GM12878 (cell line): ENCODE measurements at regions not wholly inside any gene's neighbourhood (a gene's known extent, or its start where the extent isn't known, plus 50 kb on each side); places are given as distances from the start of the nearest gene placed in this dataset.

Source experiments
- ATAC-seq: fragments of 200-7000 bp; cut with Tn5 transposase; 3 replicates; pipeline ENCODE4 v1.9.1; 2020; ENCODE audit warnings: mild to moderate bottlenecking, moderate library complexity
- BruUV-seq: library from RNA; stranded (reverse); fragments of 400-500 nt; replicated peaks from 2 replicates; lab custom pipeline; 2021; lab: Mats Ljungman, UMichigan
- CTCF ChIA-PET: fragments of 300-600 bp; sonication (Branson Sonifier 250); formaldehyde crosslinking; extraction: SDS; loops from one replicate; lab custom pipeline; 2021; ENCODE audit warnings: inconsistent platforms; lab: Yijun Ruan, JAX
- POLR2A ChIA-PET: fragments of 350-600 bp; formaldehyde crosslinking; extraction: SDS; loops from one replicate; lab custom pipeline; 2021; ENCODE audit warnings: inconsistent platforms; lab: Charles Lee
- RAD21 ChIA-PET: fragments of 300-600 bp; sonication (Branson Sonifier 250); formaldehyde crosslinking; loops from one replicate; lab custom pipeline; 2023; ENCODE audit warnings: antibody characterized with exemption; ENCODE audit not compliant: unreplicated experiment; lab: Charles Lee
- SMC1A ChIA-PET: fragments of 300-600 bp; sonication (Branson Sonifier 250); formaldehyde crosslinking; loops from one replicate; lab custom pipeline; 2023; ENCODE audit not compliant: unreplicated experiment, uncharacterized antibody; lab: Charles Lee
- DNase-seq: peaks from one replicate; pipeline ENCODE4 v3.0.0-alpha.2; 2011; ENCODE audit warnings: low read depth, low spot score
- FAIRE-seq: peaks from 3 replicates; lab custom pipeline; 2011; peaks lifted over from hg19 to GRCh38; lab: Jason Lieb, UNC
- H2AFZ ChIP-seq: 2 replicates; pipeline ENCODE4 v1.6.0; 2011; ENCODE audit warnings: low read depth, low read length, control low read depth; ENCODE audit not compliant: control insufficient read depth
- H3K27ac ChIP-seq: 2 replicates; pipeline ENCODE4 v1.5.1; 2011; ENCODE audit warnings: control low read depth; ENCODE audit not compliant: control insufficient read depth, insufficient read depth
- H3K27me3 ChIP-seq, 2 experiments: replicated peaks in 1 of 2; 2 replicates each; pipeline versions ENCODE4 v1.6.0 to v1.6.1; 2011; ENCODE audit warnings: low read length in 1 of 2; ENCODE audit not compliant: control insufficient read depth in 2 of 2, insufficient read depth in 2 of 2
- H3K36me3 ChIP-seq, 2 experiments: 2 replicates each; pipeline ENCODE4 v1.5.1; 2011; ENCODE audit warnings: low read length in 1 of 2; ENCODE audit not compliant: control insufficient read depth in 2 of 2, insufficient read depth in 2 of 2
- H3K4me1 ChIP-seq: 2 replicates; pipeline ENCODE4 v1.6.1; 2011; ENCODE audit warnings: mild to moderate bottlenecking, low read length, moderate library complexity, mixed read lengths; ENCODE audit not compliant: control insufficient read depth, insufficient read depth
- H3K4me2 ChIP-seq: 2 replicates; pipeline ENCODE4 v1.6.0; 2011; ENCODE audit warnings: control low read depth; ENCODE audit not compliant: control insufficient read depth, insufficient read depth
- H3K4me3 ChIP-seq: fragments of 200-600 bp; sonication (generic); 2 replicates; pipeline ENCODE4 v1.5.1; 2016
- H3K79me2 ChIP-seq: 2 replicates; pipeline ENCODE4 v1.6.0; 2011; ENCODE audit warnings: low read length; ENCODE audit not compliant: control insufficient read depth, insufficient read depth
- H3K9ac ChIP-seq: 2 replicates; pipeline ENCODE4 v1.8.0; 2011; ENCODE audit warnings: low read length, control low read depth, mixed read lengths; ENCODE audit not compliant: control insufficient read depth, insufficient read depth
- H3K9me3 ChIP-seq: replicated peaks from 3 replicates; pipeline ENCODE4 v1.5.1; 2011; ENCODE audit warnings: mild to moderate bottlenecking, low read length; ENCODE audit not compliant: control insufficient read depth, insufficient read depth
- H4K20me1 ChIP-seq: 2 replicates; pipeline ENCODE4 v1.6.0; 2011; ENCODE audit not compliant: control insufficient read depth, insufficient read depth
- BACH1 ChIP-seq: fragments of 450-650 bp; IDR thresholded peaks from 2 replicates; pipeline ENCODE4 v1.6.1; 2017; ENCODE audit warnings: mild to moderate bottlenecking, borderline replicate concordance
- CBX5 ChIP-seq: sonication (generic); IDR thresholded peaks from 2 replicates; pipeline ENCODE4 v1.6.1; 2016; ENCODE audit warnings: low read depth, moderate library complexity, mild to moderate bottlenecking, inconsistent platforms
- CHD1 ChIP-seq: IDR thresholded peaks from 2 replicates; pipeline ENCODE4 v1.6.1; 2012; ENCODE audit warnings: low read depth, low read length, improper control_type of control experiment
- GABPA ChIP-seq: IDR thresholded peaks from 2 replicates; pipeline ENCODE4 v1.6.1; 2014; ENCODE audit warnings: antibody characterized with exemption, low read depth, mild to moderate bottlenecking, inconsistent platforms
- NR2F1 ChIP-seq: fragments of 450-650 bp; conservative IDR thresholded peaks from 2 replicates; pipeline ENCODE4 v1.6.1; 2017; ENCODE audit warnings: mild to moderate bottlenecking
- ZBTB11 ChIP-seq: fragments of 450-650 bp; formaldehyde crosslinking; IDR thresholded peaks from 2 replicates; pipeline ENCODE4 v1.5.0; 2022; ENCODE audit warnings: mild to moderate bottlenecking, missing genetic modification characterization
- WGBS: methylation state at CpG from one replicate; pipeline ENCODE4 v1.1.6; 2016; ENCODE audit warnings: low lambda C conversion rate; ENCODE audit not compliant: insufficient replicate concordance, insufficient coverage; ENCODE audit errors: missing lambda C conversion rate; 5-methylcytosine and 5-hydroxymethylcytosine counted together
- in situ Hi-C: fragments of 300-500 bp; cut with MboI; formaldehyde crosslinking; loops from 9 replicates; pipeline ENCODE4 v1.14.3; 2018; ENCODE audit warnings: mixed read lengths
- intact Hi-C: fragments of 100-400 bp; cut with micrococcal nuclease; formaldehyde crosslinking; loops from one replicate; pipeline ENCODE4 v1.14.2; 2022; ENCODE audit not compliant: unreplicated experiment
- TF ChIP-seq, protein P1 (sequence below): fragments of 450-650 bp; IDR thresholded peaks from 2 replicates; pipeline ENCODE4 v1.6.1; 2017; ENCODE audit warnings: mild to moderate bottlenecking
- TF ChIP-seq, protein P2 (sequence below): IDR thresholded peaks from 2 replicates; pipeline ENCODE4 v1.6.1; 2011; ENCODE audit warnings: low read depth, low read length, improper control_type of control experiment, borderline replicate concordance

- ChIA-PET RAD21 (no interaction called here), POLR2A (no interaction called here), CTCF (interaction anchor here (0.6 to 3.9 kb wide), 5 partner anchors 11 to 624 kb away, joined by 3 to 20 read pairs (median 3); partner anchors contain the start of gene XYLB), SMC1A (interaction anchor here (0.9 kb wide), 1 partner anchor 29 kb away, joined by 3 read pairs; no protein-coding TSS in a partner anchor)
- in situ Hi-C loops = no loop called here
- H3K27me3 ChIP-seq = no peaks in the 10 kb centered on the region
- intact Hi-C loops = no loop called here
- no peaks in the 10 kb centered on the region for H4K20me1 ChIP-seq
- no peak for DNase-seq
- H3K4me1 ChIP-seq = no peaks in the 10 kb centered on the region
- H3K4me2 ChIP-seq = no peak overlapping the region
- WGBS = 25% methylated on average over 7 of the region's 7 CpGs
- ATAC-seq = no peak
- no peak overlapping the region for H2AFZ ChIP-seq
- H3K9ac ChIP-seq = no peak overlapping the region
- no peak for FAIRE-seq
- no peaks in the 10 kb centered on the region for H3K79me2 ChIP-seq
- no peak overlapping the region for H3K4me3 ChIP-seq
- no TSS peak for BruUV-seq
- no peaks in the 10 kb centered on the region for H3K36me3 ChIP-seq
- no peak for TF ChIP-seq ZBTB11 (CRISPR knock-in tag)
- TF ChIP-seq, protein P1, sequence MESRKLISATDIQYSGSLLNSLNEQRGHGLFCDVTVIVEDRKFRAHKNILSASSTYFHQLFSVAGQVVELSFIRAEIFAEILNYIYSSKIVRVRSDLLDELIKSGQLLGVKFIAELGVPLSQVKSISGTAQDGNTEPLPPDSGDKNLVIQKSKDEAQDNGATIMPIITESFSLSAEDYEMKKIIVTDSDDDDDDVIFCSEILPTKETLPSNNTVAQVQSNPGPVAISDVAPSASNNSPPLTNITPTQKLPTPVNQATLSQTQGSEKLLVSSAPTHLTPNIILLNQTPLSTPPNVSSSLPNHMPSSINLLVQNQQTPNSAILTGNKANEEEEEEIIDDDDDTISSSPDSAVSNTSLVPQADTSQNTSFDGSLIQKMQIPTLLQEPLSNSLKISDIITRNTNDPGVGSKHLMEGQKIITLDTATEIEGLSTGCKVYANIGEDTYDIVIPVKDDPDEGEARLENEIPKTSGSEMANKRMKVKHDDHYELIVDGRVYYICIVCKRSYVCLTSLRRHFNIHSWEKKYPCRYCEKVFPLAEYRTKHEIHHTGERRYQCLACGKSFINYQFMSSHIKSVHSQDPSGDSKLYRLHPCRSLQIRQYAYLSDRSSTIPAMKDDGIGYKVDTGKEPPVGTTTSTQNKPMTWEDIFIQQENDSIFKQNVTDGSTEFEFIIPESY = no peak
- TF ChIP-seq CBX5 = no peak
- no peak for TF ChIP-seq CHD1
- TF ChIP-seq GABPA = no peak
- no peak for TF ChIP-seq BACH1
- no peak for TF ChIP-seq NR2F1
- TF ChIP-seq, protein P2, sequence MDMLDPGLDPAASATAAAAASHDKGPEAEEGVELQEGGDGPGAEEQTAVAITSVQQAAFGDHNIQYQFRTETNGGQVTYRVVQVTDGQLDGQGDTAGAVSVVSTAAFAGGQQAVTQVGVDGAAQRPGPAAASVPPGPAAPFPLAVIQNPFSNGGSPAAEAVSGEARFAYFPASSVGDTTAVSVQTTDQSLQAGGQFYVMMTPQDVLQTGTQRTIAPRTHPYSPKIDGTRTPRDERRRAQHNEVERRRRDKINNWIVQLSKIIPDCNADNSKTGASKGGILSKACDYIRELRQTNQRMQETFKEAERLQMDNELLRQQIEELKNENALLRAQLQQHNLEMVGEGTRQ = no peak
- no peak overlapping the region for H3K27ac ChIP-seq
- no peaks in the 10 kb centered on the region for H3K9me3 ChIP-seq
Observed at GRCh38 chr3:38970851-38971638, 80.7 kb downstream of the SCN11A start.
